ENCODE measurements at regions not wholly inside any gene's neighbourhood (a gene's known extent, or its start where the extent isn't known, plus 50 kb on each side); places are given as distances from the start of the nearest gene placed in this dataset.

DNA sequence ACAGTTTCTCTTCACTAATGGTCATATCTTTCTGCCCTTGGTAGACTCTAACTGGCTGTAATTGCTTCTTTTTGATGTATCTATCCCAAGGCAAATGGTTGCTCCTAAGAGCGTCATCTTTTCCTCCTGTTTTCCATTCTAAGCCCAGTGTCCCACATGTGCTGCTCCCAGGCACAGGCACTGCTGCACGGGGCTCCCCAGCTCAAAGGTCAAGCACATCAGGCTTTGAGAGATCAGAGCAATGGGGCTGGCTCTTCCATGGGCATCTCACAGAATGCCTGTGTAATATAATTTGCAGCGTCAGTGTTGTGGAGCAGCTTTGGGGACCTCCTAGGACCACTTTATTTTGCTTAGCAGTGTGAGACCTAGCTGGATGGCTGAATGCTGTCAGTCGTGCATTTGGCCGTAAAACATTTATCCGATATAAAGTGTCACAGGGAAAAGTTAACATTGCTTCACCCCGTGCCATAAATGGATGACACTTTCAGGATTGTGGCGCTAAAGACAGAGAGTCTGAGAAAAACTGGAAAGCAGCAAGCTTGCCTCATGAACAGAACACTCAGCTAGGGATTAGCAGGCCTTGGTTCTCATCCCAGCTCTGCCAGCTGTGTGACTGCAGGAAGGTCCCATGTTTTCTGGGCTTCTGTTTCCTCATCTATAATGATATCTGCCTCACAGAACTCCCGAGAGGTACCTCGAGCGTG is 277.5 kb upstream of the TBL1XR1 start:
- no peak overlapping the region for H3K9ac ChIP-seq (replicated peaks; ENCODE audit: extremely low read depth, insufficient read depth, low read length)
- intact Hi-C loops (cut with micrococcal nuclease) (no loop called here), dilution Hi-C loops (cut with MboI; ENCODE audit: extremely low pct_ligation_motif_present, low sequenced_read_pairs) (no loop called here)
- BruUV-seq (replicated peaks) = no TSS peak
- no peaks in the 10 kb centered on the region for H3K79me2 ChIP-seq (ENCODE audit: control insufficient read depth, insufficient read depth, low read length)
- ChIA-PET CTCF (interaction anchor here (0.5 kb wide), 1 partner anchor 60 kb away, joined by 3 read pairs; no protein-coding TSS in a partner anchor), POLR2A (no interaction called here)
- no peaks in the 10 kb centered on the region for H3K9me3 ChIP-seq (replicated peaks; ENCODE audit: control insufficient read depth, insufficient read depth, low read length)
- H3K27ac ChIP-seq (ENCODE audit: insufficient read depth, low read depth, low read length) = no peak overlapping the region
- no peaks in the 10 kb centered on the region for H4K20me1 ChIP-seq (replicated peaks; ENCODE audit: control insufficient read depth, extremely low read depth, insufficient read depth, low read length)
- no peak for FAIRE-seq
- no peak overlapping the region for H3K4me2 ChIP-seq (ENCODE audit: insufficient read depth, low read length)
- no peaks in the 10 kb centered on the region for H3K36me3 ChIP-seq (ENCODE audit: control insufficient read depth in 2 of 2, extremely low read depth in 1 of 2, insufficient read depth in 2 of 2, low read length in 2 of 2)
- H3K4me3 ChIP-seq (replicated peaks in 1 of 3; ENCODE audit: insufficient read depth in 1 of 3, low read depth in 1 of 3, low read length in 3 of 3) = no peak overlapping the region
- no peak overlapping the region for H2AFZ ChIP-seq (ENCODE audit: low read depth, low read length)
- H3K9me1 ChIP-seq (replicated peaks; ENCODE audit: control insufficient read depth, extremely low read depth, insufficient read depth, low read length) = no peaks in the 10 kb centered on the region
- no peaks in the 10 kb centered on the region for H3K27me3 ChIP-seq (ENCODE audit: control insufficient read depth in 2 of 2, insufficient read depth in 2 of 2, low read length in 2 of 2)
- TF ChIP-seq MYC (IDR thresholded peaks at IDR 0.05; ENCODE audit: low read depth, low read length) (no peak), EZH2 (IDR thresholded peaks at IDR 0.05; ENCODE audit: borderline replicate concordance, low read depth, low read length, severe bottlenecking) (no peak), JUN (IDR thresholded peaks at IDR 0.05; ENCODE audit: borderline replicate concordance, insufficient read depth, insufficient read length, low read depth) (no peak), POLR2A (IDR thresholded peaks at IDR 0.05; ENCODE audit: low read depth, low read length) (no peak), FOS (IDR thresholded peaks at IDR 0.05; ENCODE audit: borderline replicate concordance, insufficient read depth, low read length) (no peak), POLR2AphosphoS5 (IDR thresholded peaks at IDR 0.05; ENCODE audit: insufficient read depth, low read depth, low read length) (no peak), GATA2 (IDR thresholded peaks at IDR 0.05; ENCODE audit: insufficient read depth, insufficient read length, low read depth, low read length) (no peak)
- TF ChIP-seq, protein P1, sequence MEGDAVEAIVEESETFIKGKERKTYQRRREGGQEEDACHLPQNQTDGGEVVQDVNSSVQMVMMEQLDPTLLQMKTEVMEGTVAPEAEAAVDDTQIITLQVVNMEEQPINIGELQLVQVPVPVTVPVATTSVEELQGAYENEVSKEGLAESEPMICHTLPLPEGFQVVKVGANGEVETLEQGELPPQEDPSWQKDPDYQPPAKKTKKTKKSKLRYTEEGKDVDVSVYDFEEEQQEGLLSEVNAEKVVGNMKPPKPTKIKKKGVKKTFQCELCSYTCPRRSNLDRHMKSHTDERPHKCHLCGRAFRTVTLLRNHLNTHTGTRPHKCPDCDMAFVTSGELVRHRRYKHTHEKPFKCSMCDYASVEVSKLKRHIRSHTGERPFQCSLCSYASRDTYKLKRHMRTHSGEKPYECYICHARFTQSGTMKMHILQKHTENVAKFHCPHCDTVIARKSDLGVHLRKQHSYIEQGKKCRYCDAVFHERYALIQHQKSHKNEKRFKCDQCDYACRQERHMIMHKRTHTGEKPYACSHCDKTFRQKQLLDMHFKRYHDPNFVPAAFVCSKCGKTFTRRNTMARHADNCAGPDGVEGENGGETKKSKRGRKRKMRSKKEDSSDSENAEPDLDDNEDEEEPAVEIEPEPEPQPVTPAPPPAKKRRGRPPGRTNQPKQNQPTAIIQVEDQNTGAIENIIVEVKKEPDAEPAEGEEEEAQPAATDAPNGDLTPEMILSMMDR (IDR thresholded peaks at IDR 0.05; ENCODE audit: extremely low read depth in 1 of 2, insufficient read depth in 1 of 2, low read depth in 1 of 2, low read length in 2 of 2) = no peak
- TF ChIP-seq, protein P2, sequence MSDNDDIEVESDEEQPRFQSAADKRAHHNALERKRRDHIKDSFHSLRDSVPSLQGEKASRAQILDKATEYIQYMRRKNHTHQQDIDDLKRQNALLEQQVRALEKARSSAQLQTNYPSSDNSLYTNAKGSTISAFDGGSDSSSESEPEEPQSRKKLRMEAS (IDR thresholded peaks at IDR 0.05; ENCODE audit: insufficient read depth, insufficient read length) = no peak
- H3K4me1 ChIP-seq (ENCODE audit: control insufficient read depth, extremely low read depth, insufficient read depth, low read length) = peaks cover 3% of the 10 kb centered on the region
- no peak for DNase-seq (ENCODE audit: low read depth, low spot score)
